ENCODE measurements at regions not wholly inside any gene's neighbourhood (a gene's known extent, or its start where the extent isn't known, plus 50 kb on each side); places are given as distances from the start of the nearest gene placed in this dataset.

GRCh38 chr14:83356080-83356479, 1822.4 kb upstream of the SEL1L start:
- no peaks in the 10 kb centered on the region for H3K9me3 ChIP-seq (ENCODE audit: low read length)
- no TSS peak for BruUV-seq (replicated peaks)
- peak overlapping the region; percentile 29 for H3K4me3 ChIP-seq (ENCODE audit: low read depth, low read length, poor library complexity, severe bottlenecking)
- H4K20me1 ChIP-seq (ENCODE audit: insufficient read depth, low read length): no peaks in the 10 kb centered on the region
- peaks cover 36% of the 10 kb centered on the region for H3K4me1 ChIP-seq (ENCODE audit: insufficient read depth, low read length, poor library complexity, severe bottlenecking)
- no peak for TF ChIP-seq EZH2phosphoT487 (IDR thresholded peaks at IDR 0.05; ENCODE audit: borderline replicate concordance, low read depth, low read length)
- no peak for TF ChIP-seq CTCF (conservative IDR thresholded peaks at IDR 0.05; ENCODE audit: low read length)
- intact Hi-C loops (cut with micrococcal nuclease; ENCODE audit: unreplicated experiment): loop anchor here (5.0 kb wide), 1 partner anchor 39 kb away; no protein-coding TSS in a partner anchor
- no peaks in the 10 kb centered on the region for H3K9me2 ChIP-seq (ENCODE audit: insufficient read depth, low read length)
- no peak overlapping the region for H2AFZ ChIP-seq (ENCODE audit: low read length)
- H3K36me3 ChIP-seq (ENCODE audit: insufficient read depth, low read length): no peaks in the 10 kb centered on the region
- CTCF ChIA-PET (ENCODE audit: unreplicated experiment): no interaction called here
- peak overlapping the region; percentile 69 for H3K27ac ChIP-seq (ENCODE audit: low read depth, low read length, poor library complexity, severe bottlenecking)
- no peaks in the 10 kb centered on the region for H3K79me2 ChIP-seq (ENCODE audit: insufficient read depth, low read depth, low read length)
- H3K4me2 ChIP-seq (ENCODE audit: low read length): peak overlapping the region; percentile 54
- peak; percentile 59 for DNase-seq (ENCODE audit: low spot score)
- POLR2A ChIA-PET: interaction anchor here (0.5 to 2.1 kb wide), 8 partner anchors 12 to 48 kb away, joined by 3 to 9 read pairs (median 3); no protein-coding TSS in a partner anchor

- no TSS peak for BruUV-seq (replicated peaks)
- no peaks in the 10 kb centered on the region for H3K4me1 ChIP-seq (ENCODE audit: insufficient read depth, low read length, poor library complexity, severe bottlenecking)
- CTCF ChIA-PET (ENCODE audit: unreplicated experiment): no interaction called here
These were observed 1838.6 kb upstream of the SEL1L start for GRCh38 chr14:83372271-83372670.

More at GRCh38 chr14:83372271-83372670, 1838.6 kb upstream of the SEL1L start:
- no peaks in the 10 kb centered on the region for H4K20me1 ChIP-seq (ENCODE audit: insufficient read depth, low read length)
- H3K9me3 ChIP-seq (ENCODE audit: low read length): no peaks in the 10 kb centered on the region
- no peaks in the 10 kb centered on the region for H3K36me3 ChIP-seq (ENCODE audit: insufficient read depth, low read length)
- H3K27ac ChIP-seq (ENCODE audit: low read depth, low read length, poor library complexity, severe bottlenecking): no peak overlapping the region
- POLR2A ChIA-PET: no interaction called here
- no peak overlapping the region for H2AFZ ChIP-seq (ENCODE audit: low read length)
- H3K4me2 ChIP-seq (ENCODE audit: low read length): no peak overlapping the region
- no peak overlapping the region for H3K4me3 ChIP-seq (ENCODE audit: low read depth, low read length, poor library complexity, severe bottlenecking)
- TF ChIP-seq CTCF (conservative IDR thresholded peaks at IDR 0.05; ENCODE audit: low read length) (no peak), EZH2phosphoT487 (IDR thresholded peaks at IDR 0.05; ENCODE audit: borderline replicate concordance, low read depth, low read length) (no peak)
- 0 out of 2 replicates have a peak, but pooled peaks cover 3% of the 10 kb centered on the region for H3K9me2 ChIP-seq (ENCODE audit: insufficient read depth, low read length)
- intact Hi-C loops (cut with micrococcal nuclease; ENCODE audit: unreplicated experiment): no loop called here
- no peaks in the 10 kb centered on the region for H3K79me2 ChIP-seq (ENCODE audit: insufficient read depth, low read depth, low read length)
- DNase-seq (ENCODE audit: low spot score): no peak

Data from OCI-LY7 (cell line).